ENCODE measurements at regions not wholly inside any gene's neighbourhood (a gene's known extent, or its start where the extent isn't known, plus 50 kb on each side); places are given as distances from the start of the nearest gene placed in this dataset.

GRCh38 chr18:76113101-76113500 lies 381.9 kb downstream of the ZNF516 start:
- no peak for DNase-seq

- peak; percentile 66 for DNase-seq
These were observed 392.4 kb downstream of the ZNF516 start for GRCh38 chr18:76102626-76103025.

- peak; percentile 75 for DNase-seq
These were observed 392.9 kb downstream of the ZNF516 start for GRCh38 chr18:76102156-76102555.

GRCh38 chr18:76099931-76100457 lies 395.0 kb downstream of the ZNF516 start:
- no peak for DNase-seq

- peak; percentile 49 for DNase-seq
These were observed 396.2 kb downstream of the ZNF516 start for GRCh38 chr18:76098674-76099411.

GRCh38 chr18:76081536-76081935 lies 413.5 kb downstream of the ZNF516 start:
- DNase-seq: no peak

- DNase-seq: no peak
These were observed 414.6 kb downstream of the ZNF516 start for GRCh38 chr18:76080430-76080829.

- DNase-seq: no peak
These were observed 419.3 kb downstream of the ZNF516 start for GRCh38 chr18:76075777-76076176.

GRCh38 chr18:76064998-76065397 lies 430.0 kb downstream of the ZNF516 start:
- DNase-seq: no peak

GRCh38 chr18:76058146-76058545 lies 436.9 kb downstream of the ZNF516 start:
- no peak for DNase-seq

- DNase-seq: no peak
These were observed 437.7 kb downstream of the ZNF516 start for GRCh38 chr18:76057386-76057785.

- peak; percentile 90 for DNase-seq
These were observed 438.5 kb downstream of the ZNF516 start for GRCh38 chr18:76056471-76057110.

GRCh38 chr18:76055578-76055977 lies 439.5 kb downstream of the ZNF516 start:
- no peak for DNase-seq

GRCh38 chr18:76055025-76055424 lies 440.0 kb downstream of the ZNF516 start:
- DNase-seq: no peak

GRCh38 chr18:76054156-76054555 lies 440.9 kb downstream of the ZNF516 start:
- DNase-seq: no peak

- no peak for DNase-seq
These were observed 441.5 kb downstream of the ZNF516 start for GRCh38 chr18:76053551-76053950.

GRCh38 chr18:76052227-76052595 lies 442.8 kb downstream of the ZNF516 start:
- no peak for DNase-seq

- no peak for DNase-seq
These were observed 443.4 kb downstream of the ZNF516 start for GRCh38 chr18:76051396-76052226.

- DNase-seq: no peak
These were observed 448.8 kb downstream of the ZNF516 start for GRCh38 chr18:76046221-76046620.

GRCh38 chr18:76042511-76042910 lies 452.5 kb downstream of the ZNF516 start:
- DNase-seq: no peak

GRCh38 chr18:76018210-76018609 lies 476.8 kb downstream of the ZNF516 start:
- DNase-seq: no peak

- DNase-seq: no peak
These were observed 482.0 kb downstream of the ZNF516 start for GRCh38 chr18:76013057-76013456.

- peak; percentile 28 for DNase-seq
These were observed 489.3 kb downstream of the ZNF516 start for GRCh38 chr18:76005632-76006208.
